ENCODE measurements at regions not wholly inside any gene's neighbourhood (a gene's known extent, or its start where the extent isn't known, plus 50 kb on each side); places are given as distances from the start of the nearest gene placed in this dataset.
A peak's percentile ranks its signal among the peaks of the same experiment; 100 is the strongest.
"Not testable (repeated sequence)": the region's sequence is repeated elsewhere in the genome, so short reads cannot be mapped to it uniquely, and the experiment has no call there.

DNA sequence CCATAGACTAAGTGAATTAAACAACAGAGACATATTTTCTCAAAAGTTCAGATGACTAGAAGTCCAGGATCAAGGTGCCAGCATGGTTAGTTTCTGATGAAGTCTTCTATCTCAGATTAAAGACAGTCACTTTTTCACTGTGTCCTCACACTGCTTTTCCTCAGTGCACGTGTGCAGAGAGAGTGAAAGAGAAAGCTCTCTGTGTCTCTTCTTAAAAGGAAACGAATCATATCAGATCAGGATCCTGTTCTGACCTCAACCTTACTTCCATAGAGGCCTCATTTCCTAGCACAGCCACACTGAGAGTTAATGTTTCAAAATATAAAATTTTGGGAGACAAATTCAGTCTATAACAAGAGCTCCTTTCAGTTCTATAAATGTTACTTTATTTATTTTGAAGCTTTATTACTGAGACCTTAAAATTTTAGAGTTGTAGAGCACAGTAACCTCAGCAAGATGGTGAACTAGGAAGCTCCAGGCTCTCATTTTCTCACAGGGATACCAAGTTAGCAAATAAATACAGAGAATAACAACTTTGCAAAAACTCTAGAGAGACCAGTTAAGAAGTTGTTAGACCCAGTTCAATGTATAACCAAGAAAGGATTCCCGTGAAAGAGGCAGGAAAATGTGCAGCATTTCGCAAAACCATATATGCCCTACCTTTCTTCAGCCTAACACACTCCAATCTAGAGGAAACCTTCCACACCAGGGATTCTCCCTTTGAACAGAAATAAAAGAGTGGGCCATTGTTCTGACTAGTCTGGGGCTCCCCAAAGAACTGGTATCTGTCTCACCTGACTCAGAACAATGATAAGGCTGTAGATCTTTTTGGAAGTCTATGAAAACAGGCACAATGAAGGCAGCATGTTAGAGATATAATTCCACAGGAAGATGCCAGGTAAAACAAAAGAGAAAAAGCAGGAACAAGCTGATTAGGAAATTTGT, 372.2 kb downstream of the MRPL39 start:
- DNase-seq = no peak

DNA sequence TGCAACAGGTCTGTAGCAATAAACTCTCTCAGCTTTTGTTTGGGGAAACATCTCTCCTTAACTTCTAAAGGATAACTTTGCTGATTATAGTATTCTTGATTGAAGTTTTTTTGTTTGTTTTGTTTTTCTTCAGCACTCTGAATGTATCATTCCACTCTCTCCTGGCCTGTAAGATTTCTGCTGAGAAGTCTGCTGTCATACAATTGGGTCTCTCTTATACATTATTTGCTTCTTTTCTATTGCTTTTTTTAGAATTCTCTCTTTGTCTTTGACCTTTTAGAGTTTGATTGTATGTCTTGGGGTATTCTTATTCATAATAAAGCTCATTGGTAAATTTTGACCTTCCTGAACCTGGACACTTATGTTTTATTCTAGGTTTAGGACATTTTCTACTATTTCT, 386.3 kb downstream of the MRPL39 start:
- no peak for DNase-seq

GRCh38 chr21:25220169-25220568, 387.1 kb downstream of the MRPL39 start:
- no peak for DNase-seq

DNA sequence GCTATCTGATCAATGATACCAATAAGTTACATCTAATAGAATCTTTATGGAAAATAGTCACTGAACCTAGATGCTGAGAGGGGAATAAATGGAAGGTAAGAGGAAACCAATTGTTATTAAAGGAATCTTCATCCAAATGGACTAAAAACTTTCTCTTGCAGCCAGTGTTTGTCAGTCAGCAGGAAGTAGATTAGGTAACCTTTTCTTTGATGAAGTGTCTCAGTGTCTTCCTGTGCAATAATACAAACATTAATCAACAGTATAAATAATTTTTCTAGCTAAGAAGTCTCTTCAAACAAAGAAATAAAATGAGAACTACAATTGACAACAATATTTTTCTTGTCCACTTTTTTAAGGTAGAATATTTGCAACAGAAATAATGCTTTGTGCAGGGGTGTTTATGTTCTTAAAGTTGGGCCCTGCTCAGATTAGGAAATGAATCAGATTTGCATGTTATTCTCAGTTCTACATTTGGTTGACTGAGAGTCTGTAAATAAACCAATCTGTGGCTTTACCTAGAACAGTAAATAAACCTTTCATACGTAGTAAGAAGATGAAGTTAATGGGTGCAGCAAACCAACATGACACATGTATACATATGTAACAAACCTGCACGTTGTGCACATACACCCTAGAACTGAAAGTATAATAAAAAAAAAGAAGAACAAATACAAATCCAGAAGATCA, 391.4 kb downstream of the MRPL39 start:
- no peak for DNase-seq

DNA sequence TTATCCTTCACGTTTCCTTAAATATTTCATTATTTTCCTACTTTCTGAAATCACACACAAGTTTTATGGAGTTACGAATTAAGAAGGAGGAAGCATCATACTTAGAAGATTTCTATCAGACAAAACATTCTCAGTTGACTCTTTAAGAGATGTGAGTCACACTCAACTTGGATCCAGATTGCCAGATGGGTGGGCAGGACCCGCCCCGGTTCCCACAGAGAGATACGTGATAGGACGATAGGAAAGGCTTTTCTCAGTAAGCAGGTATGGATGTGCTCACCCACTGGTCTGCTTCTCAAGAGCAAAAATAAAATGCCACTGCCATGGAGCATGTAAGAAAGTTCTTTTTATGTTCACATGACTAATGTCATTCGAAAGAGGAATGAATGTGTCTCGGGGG, 392.6 kb downstream of the MRPL39 start:
- DNase-seq = no peak

DNA sequence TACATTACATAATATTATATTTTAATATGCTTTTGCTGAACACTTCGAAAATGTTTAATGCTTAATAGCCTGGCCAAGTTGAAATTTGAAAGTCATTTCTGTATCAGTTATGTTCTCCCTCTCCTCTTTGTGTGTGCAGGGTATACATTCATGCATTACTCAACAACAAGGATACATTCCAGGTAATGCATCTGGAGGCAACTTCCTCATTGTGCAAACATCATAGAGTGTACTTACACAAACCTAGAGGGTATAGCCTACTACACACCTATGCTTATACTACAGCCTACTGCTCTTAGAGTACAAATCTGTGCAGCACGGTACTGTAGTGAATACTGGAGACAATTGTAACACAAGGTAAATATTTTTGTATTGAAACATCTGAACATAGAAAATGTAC, 407.3 kb downstream of the MRPL39 start:
- no peak for DNase-seq

- DNase-seq = no peak
Observed at GRCh38 chr21:25191141-25191540, 416.1 kb downstream of the MRPL39 start.

DNA sequence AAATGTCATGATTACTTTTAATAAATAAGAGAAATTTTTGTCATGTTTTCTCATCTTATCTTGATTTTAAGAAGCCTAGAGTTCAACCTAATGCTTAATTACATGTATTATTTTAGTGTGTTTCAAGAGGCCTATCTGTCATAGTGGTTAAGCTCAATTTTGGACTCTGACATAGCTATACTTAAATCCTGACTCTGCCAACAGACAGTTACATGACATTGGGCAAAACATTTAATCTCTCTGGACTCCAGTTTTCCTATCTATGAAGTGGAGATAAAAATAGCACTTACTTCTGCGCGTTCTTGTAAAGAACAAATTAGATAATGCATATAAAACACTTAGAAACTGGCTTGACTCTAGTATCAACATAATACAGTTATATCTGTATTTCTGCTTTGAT, 417.8 kb downstream of the MRPL39 start:
- DNase-seq = no peak

GRCh38 chr21:25188677-25189079, 418.6 kb downstream of the MRPL39 start:
- no peak for DNase-seq

GRCh38 chr21:25186273-25186672, 421.0 kb downstream of the MRPL39 start:
- DNase-seq = no peak

DNA sequence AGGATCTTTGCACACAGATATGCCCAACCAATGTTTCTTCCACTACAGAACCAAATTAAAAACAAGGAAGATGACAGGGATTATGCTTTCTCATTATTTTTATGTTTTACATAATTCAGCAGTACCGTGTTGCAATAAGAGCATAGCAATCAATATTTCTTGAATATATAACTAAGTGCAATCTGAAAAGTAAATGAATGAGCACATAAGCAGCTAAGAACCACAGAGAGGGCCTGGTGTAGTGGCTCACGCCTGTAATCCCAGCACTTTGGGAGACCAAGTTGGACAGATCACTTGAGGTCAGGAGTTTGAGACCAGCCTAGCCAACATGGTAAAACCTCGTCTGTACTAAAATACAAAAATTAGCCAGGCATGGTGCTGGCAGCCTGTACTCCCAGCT, 423.7 kb downstream of the MRPL39 start:
- no peak for DNase-seq

DNA sequence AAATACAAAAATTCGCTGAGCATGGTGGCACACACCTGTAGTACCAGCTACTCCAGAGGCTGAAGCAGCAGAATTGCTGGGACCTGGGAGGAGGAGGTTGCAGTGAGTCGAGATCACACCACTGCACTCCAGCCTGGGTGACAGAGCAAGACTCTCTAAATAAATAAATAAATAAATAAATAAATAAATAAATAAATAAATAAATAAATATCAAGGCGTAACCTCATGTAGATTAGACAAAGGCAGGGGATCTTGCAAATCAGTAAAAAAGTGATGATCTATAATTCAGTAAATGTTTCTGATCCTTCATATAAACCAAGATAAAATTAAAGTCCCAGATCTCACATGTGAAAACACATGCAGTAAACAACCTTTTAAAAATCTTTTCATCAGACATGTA, 425.6 kb downstream of the MRPL39 start:
- DNase-seq = not testable (repeated sequence)

DNA sequence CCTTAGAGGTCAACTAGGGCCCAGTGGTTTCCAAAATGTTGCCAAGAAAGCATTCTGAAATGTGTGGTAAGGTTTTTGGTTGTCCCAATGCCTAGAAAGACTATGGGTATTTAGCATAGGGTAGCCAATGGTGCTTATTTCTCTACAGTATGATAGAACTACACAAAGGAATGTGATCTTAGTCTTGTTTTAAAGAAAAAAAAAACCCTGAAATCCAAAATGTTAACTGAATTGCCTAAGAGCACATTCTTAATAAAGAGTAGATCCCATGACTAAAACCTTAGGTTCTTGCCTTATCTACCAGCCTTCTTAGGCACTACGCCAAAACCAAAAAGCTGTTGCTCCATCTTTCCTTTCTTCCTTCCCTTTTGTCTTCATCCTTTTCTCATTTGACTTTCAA, 428.2 kb downstream of the MRPL39 start:
- DNase-seq = no peak

DNA sequence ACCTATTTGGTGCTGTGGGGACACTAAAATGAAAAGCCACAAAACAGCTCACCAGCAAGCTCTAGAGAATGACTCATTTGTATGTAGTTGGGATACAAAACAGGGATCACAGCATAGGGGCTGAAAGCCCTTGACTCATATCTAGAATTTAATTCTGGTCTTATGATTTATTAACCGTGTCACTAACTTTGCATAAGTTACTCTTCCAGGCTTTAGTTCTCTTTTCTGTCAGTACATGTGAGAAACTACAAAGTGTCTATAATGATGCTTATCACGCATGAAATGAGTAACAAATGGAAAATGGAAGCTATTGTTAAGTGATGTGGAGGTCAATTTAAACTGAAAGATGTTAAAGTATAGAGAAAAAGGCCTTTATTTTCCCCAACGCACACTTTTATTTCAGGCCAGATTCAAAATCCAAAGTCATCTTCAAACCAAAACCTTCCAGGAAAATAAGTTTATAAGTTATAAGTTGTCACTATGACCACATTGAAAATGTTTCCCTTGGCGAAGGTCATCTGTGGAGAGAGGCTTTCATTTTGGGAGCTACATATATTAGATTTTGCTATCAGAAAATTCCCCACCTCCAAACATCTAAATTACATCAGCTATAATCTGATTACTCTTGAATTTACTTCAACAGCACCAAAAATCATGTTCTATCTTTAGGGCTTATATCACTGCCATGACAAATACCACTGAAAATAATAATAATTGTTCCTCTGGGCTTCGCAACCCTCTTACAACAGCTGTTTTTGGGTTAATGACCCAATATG, 430.5 kb downstream of the MRPL39 start:
- DNase-seq = no peak

DNA sequence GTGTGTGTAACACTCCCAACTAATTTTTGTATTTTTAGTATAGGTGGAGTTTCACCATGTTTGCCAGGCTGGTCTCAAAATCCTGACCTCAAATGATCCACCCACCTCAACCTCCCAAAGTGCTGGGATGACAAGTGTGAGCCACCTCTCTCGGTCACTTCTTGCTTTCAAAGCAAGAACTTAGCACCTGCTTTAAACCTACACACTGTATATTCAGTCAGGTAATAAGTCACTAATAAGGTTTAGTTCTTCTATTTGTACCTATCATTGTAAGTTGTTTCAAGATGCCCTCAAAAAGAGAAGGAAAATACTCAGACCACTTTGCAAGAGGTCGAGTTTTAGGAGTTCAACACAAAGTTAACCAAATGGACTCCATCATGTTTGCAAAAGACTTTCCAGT, 431.3 kb downstream of the MRPL39 start:
- DNase-seq = no peak

- DNase-seq = no peak
Observed at GRCh38 chr21:25171438-25171837, 435.8 kb downstream of the MRPL39 start.

GRCh38 chr21:25170681-25171080, 436.6 kb downstream of the MRPL39 start:
- DNase-seq = no peak

DNA sequence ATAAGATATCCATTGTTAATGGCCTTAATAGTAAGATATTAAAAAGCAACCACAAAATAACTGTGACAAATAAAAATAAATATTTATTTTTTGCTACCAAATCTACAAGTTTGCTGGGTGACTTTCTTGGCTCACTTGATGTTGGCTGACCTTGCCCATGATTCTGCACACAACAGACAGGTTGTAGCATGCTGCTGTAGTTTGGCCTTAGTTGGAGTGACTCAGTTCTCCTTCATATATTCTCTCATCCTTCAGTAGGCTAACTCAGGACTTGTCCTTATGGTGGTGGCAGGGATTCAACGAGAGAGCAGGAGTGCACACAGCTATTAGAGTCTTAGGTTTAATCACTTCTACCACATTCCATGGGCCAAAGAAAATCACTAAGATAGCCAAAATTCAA, 437.9 kb downstream of the MRPL39 start:
- DNase-seq = no peak

DNA sequence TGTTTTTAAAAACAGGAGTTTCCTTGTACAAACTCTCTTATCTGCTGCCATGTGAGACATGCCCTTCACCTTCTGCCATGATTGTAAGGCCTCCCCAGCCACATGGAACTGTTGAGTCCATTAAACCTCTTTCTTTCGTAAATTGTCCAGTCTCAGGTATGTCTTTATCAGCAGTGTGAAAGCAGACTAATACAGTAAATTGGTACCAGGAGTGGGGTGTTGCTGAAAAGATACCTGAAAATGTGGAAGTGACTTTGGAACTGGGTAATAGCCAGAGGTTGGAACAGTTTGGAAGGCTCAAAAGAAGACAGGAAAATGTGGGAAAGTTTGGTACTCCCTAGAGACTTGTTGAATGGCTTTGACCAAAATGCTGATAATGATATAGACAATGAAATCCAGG, 440.4 kb downstream of the MRPL39 start:
- DNase-seq = not testable (repeated sequence)

DNA sequence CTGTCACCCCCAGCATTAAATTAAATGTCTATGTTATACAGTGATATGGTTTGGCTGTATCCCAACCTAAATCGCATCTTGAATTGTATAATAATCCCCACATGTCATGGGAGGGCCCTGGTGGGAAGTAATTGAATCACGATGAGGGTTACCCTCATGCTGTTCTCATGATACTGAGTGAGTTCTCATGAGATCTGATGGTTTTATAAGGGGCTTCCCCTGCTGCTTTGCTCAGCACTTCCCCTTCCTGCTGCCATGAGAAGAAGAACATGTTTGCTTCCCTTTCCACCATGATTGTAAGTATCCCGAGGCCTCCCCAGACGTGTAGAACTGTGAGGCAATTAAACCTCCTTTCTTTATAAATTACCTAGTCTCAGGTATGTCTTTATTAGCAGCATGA, 445.7 kb downstream of the MRPL39 start:
- peak; percentile 31 for DNase-seq

DNA sequence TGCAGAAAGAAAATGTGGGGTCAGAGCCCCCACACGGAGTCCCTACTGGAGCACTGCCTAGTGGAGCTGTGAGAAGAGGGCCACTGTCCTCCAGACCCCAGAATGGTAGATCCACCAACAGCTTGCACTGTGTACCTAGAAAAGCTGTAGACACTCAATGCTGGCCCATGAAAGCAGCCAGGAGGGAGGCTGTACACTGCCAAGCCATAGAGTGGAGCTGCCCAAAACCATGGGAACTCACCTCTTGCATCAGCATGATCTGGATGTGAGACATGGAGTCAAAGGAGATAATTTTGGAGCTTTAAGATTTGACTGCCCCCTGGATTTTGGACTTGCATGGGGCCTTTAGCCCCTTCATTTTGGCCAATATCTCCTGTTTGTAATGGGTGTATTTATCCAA, 452.3 kb downstream of the MRPL39 start:
- not testable (repeated sequence) for DNase-seq

DNA sequence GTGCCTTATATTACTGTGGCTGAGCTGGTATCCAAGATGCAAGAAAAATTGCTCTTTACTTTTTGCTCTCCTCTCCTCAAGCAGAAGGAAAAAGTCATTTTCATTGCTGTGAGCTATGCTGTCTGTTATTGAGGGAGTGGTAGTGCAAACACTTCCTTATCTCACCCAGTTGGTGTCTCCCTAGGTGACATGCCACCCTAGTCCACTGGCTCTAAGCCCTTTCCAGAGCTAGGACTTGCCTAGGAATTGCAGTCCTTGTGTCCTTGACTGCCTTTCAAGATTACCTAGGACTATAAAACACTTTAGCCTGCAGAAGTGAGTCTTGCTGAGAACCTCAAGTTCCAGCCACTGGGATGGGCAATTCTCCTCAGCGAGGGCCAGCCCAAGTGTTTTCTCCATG, 458.3 kb downstream of the MRPL39 start:
- no peak for DNase-seq

DNA sequence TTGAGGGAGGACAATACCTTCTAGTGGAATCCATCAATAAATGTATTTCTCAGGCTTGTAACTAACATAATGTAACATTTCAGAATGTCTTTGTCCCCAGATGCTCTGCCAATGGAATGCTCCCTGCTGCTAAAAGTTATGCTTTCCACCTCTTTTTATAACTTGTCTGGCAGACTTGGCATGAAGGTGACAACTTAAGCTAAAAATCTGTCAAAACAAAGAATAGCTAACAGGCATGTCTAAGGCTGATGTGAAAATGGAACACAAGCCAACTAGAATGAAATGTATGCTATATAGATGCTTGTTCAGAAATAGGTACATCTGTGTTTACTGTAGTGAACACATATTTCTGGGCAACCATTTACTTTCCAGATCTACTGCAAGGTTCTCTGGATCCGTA, 467.9 kb downstream of the MRPL39 start:
- DNase-seq = no peak

DNA sequence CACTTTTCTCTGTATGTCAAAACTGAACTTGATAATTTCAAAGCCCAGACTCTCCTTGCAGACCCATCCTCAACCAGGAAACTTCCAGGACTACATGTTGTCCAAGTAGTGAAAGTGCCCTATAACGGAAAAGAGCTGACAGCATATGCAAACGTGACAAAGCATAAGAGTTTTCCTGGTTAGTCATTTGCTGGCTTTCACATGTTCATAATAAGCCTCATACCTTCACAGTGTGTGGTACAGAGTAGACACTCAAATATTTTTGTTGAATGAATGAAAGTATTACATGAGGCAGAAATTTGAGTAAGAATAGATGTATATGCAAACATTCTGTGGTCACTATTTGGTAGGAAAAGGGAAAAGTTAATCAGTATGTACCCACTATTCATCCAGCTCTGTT, 473.3 kb downstream of the MRPL39 start:
- peak; percentile 23 for DNase-seq

Measured in NCI-H69 (cell line).